ENCODE measurements at regions not wholly inside any gene's neighbourhood (a gene's known extent, or its start where the extent isn't known, plus 50 kb on each side); places are given as distances from the start of the nearest gene placed in this dataset.

- TF ChIP-seq PAX5 (IDR thresholded peaks at IDR 0.05; ENCODE audit: insufficient read depth, low read length, severe bottlenecking) (no peak), TAF1 (IDR thresholded peaks at IDR 0.05; ENCODE audit: low read depth, low read length) (no peak), POLR2AphosphoS5 (IDR thresholded peaks at IDR 0.05; ENCODE audit: low read depth, low read length) (no peak), POLR2A (IDR thresholded peaks at IDR 0.05; ENCODE audit: low read depth, low read length) (no peak), SPI1 (IDR thresholded peaks at IDR 0.05; ENCODE audit: low read depth, low read length) (no peak), POU2F2 (IDR thresholded peaks at IDR 0.05; ENCODE audit: low read depth, low read length) (no peak)
- FAIRE-seq = no peak
- no peak for DNase-seq (ENCODE audit: insufficient read length, low spot score)
These were observed 136.1 kb downstream of the TNFSF18 start for GRCh38 chr1:172914501-172915144.

- FAIRE-seq = no peak
These were observed 135.5 kb downstream of the TNFSF18 start for GRCh38 chr1:172915271-172915670.

GRCh38 chr1:172916116-172916515, 134.6 kb downstream of the TNFSF18 start:
- DNase-seq (ENCODE audit: insufficient read length, low spot score) = no peak
- FAIRE-seq = no peak
- no peak for TF ChIP-seq TAF1 (IDR thresholded peaks at IDR 0.05; ENCODE audit: low read depth, low read length)
- TF ChIP-seq SPI1 (IDR thresholded peaks at IDR 0.05; ENCODE audit: low read depth, low read length) = no peak
- TF ChIP-seq POLR2A (IDR thresholded peaks at IDR 0.05; ENCODE audit: low read depth, low read length) = no peak
- TF ChIP-seq POU2F2 (IDR thresholded peaks at IDR 0.05; ENCODE audit: low read depth, low read length) = no peak
- no peak for TF ChIP-seq PAX5 (IDR thresholded peaks at IDR 0.05; ENCODE audit: insufficient read depth, low read length, severe bottlenecking)
- TF ChIP-seq POLR2AphosphoS5 (IDR thresholded peaks at IDR 0.05; ENCODE audit: low read depth, low read length) = no peak

More at GRCh38 chr1:172915271-172915670, 135.5 kb downstream of the TNFSF18 start:
- no peak for TF ChIP-seq POLR2A (IDR thresholded peaks at IDR 0.05; ENCODE audit: low read depth, low read length)
- TF ChIP-seq SPI1 (IDR thresholded peaks at IDR 0.05; ENCODE audit: low read depth, low read length) = no peak
- no peak for TF ChIP-seq PAX5 (IDR thresholded peaks at IDR 0.05; ENCODE audit: insufficient read depth, low read length, severe bottlenecking)
- no peak for TF ChIP-seq POLR2AphosphoS5 (IDR thresholded peaks at IDR 0.05; ENCODE audit: low read depth, low read length)
- no peak for TF ChIP-seq POU2F2 (IDR thresholded peaks at IDR 0.05; ENCODE audit: low read depth, low read length)
- TF ChIP-seq TAF1 (IDR thresholded peaks at IDR 0.05; ENCODE audit: low read depth, low read length) = no peak
- no peak for DNase-seq (ENCODE audit: insufficient read length, low spot score)

DNA sequence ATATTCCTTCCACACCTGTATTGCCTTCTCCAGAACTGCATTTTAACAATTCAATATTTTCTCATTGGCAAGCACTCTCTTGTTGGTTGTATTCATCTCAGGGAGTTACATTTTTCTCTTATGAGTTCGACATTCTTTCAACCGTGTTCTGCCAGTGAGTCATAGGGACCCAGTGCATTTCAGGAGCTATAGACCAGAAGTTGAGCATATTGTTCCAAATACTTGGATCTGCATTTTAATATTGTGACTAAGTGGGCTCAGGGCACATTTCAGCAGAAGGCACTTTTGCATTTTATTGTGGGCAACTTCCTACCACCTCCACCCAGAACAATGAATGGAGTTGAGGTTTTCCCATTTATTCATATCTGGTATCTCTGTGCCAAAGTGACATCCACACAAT, 132.8 kb downstream of the TNFSF18 start:
- TF ChIP-seq TAF1 (IDR thresholded peaks at IDR 0.05; ENCODE audit: low read depth, low read length) (no peak), POU2F2 (IDR thresholded peaks at IDR 0.05; ENCODE audit: low read depth, low read length) (no peak), SPI1 (IDR thresholded peaks at IDR 0.05; ENCODE audit: low read depth, low read length) (no peak), PAX5 (IDR thresholded peaks at IDR 0.05; ENCODE audit: insufficient read depth, low read length, severe bottlenecking) (no peak), POLR2AphosphoS5 (IDR thresholded peaks at IDR 0.05; ENCODE audit: low read depth, low read length) (no peak), POLR2A (IDR thresholded peaks at IDR 0.05; ENCODE audit: low read depth, low read length) (no peak)
- no peak for FAIRE-seq
- no peak for DNase-seq (ENCODE audit: insufficient read length, low spot score)

DNA sequence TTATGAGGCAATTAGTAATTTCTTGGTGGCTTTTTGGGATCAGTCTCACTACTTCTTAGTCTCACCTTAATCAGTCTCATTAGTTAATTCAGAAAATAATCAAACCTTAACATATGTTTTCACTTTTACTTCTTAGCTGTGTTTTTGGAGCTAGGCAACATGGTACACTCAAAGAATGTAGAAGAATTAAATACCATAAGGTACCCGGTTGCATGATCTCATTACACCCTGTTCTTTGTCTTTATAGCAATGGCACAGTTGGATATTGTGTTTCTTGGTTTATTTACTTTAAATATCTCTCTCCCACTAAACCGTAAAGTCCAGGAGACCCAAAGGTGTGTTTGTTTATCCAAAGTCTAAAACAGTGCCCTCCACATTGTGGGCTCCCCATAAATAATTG, 132.3 kb downstream of the TNFSF18 start:
- DNase-seq (ENCODE audit: insufficient read length, low spot score) (no peak), FAIRE-seq (no peak)
- no peak for TF ChIP-seq TAF1 (IDR thresholded peaks at IDR 0.05; ENCODE audit: low read depth, low read length)
- TF ChIP-seq POLR2AphosphoS5 (IDR thresholded peaks at IDR 0.05; ENCODE audit: low read depth, low read length) = no peak
- no peak for TF ChIP-seq SPI1 (IDR thresholded peaks at IDR 0.05; ENCODE audit: low read depth, low read length)
- TF ChIP-seq POU2F2 (IDR thresholded peaks at IDR 0.05; ENCODE audit: low read depth, low read length) = no peak
- no peak for TF ChIP-seq PAX5 (IDR thresholded peaks at IDR 0.05; ENCODE audit: insufficient read depth, low read length, severe bottlenecking)

DNA sequence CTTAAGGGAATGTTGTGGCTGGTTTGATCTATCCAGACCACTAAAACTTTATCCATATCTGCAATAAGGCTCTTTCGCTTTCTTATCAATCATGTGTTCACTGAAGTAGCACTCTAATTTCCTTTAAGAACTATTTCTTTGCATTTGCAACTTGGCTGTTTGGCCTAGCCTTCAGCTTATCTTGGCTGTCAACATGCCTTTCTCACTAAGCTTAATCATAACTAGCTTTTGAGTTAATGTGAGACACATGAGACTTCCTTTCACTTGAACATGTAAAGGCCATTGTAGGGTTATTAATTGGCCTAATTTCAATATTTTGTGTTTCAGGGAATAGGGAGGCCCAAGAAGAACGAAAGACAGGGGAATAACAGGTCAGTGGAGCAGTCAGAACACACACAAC, 124.7 kb downstream of the TNFSF18 start:
- DNase-seq (ENCODE audit: insufficient read length, low spot score) = no peak
- FAIRE-seq = no peak
- TF ChIP-seq PAX5 (IDR thresholded peaks at IDR 0.05; ENCODE audit: insufficient read depth, low read length, severe bottlenecking) (no peak), POLR2A (IDR thresholded peaks at IDR 0.05; ENCODE audit: low read depth, low read length) (no peak), TAF1 (IDR thresholded peaks at IDR 0.05; ENCODE audit: low read depth, low read length) (no peak), POLR2AphosphoS5 (IDR thresholded peaks at IDR 0.05; ENCODE audit: low read depth, low read length) (no peak), POU2F2 (IDR thresholded peaks at IDR 0.05; ENCODE audit: low read depth, low read length) (no peak), SPI1 (IDR thresholded peaks at IDR 0.05; ENCODE audit: low read depth, low read length) (no peak)

DNA sequence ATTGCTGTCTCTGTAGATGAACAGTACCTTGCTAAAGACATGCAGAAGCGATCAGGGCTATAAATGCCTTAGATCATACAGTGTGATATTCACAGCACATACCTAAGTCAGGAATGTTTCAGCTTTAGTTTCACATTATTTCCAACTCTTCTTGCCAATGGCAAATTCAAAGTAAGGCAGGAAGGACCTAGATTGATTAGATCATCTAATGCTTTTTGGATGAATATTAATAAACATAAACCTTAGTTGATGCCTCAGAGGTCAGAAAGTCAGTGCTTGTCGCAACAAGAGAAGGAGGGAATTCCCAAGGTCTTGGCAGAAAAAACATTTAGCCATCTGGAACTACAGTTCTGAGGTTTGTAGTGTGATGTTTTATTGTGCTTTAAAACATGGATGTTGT, 122.3 kb downstream of the TNFSF18 start:
- no peak for DNase-seq (ENCODE audit: insufficient read length, low spot score)
- FAIRE-seq = no peak
- no peak for TF ChIP-seq POLR2AphosphoS5 (IDR thresholded peaks at IDR 0.05; ENCODE audit: low read depth, low read length)
- no peak for TF ChIP-seq POU2F2 (IDR thresholded peaks at IDR 0.05; ENCODE audit: low read depth, low read length)
- no peak for TF ChIP-seq TAF1 (IDR thresholded peaks at IDR 0.05; ENCODE audit: low read depth, low read length)
- no peak for TF ChIP-seq POLR2A (IDR thresholded peaks at IDR 0.05; ENCODE audit: low read depth, low read length)
- no peak for TF ChIP-seq SPI1 (IDR thresholded peaks at IDR 0.05; ENCODE audit: low read depth, low read length)
- no peak for TF ChIP-seq PAX5 (IDR thresholded peaks at IDR 0.05; ENCODE audit: insufficient read depth, low read length, severe bottlenecking)

DNA sequence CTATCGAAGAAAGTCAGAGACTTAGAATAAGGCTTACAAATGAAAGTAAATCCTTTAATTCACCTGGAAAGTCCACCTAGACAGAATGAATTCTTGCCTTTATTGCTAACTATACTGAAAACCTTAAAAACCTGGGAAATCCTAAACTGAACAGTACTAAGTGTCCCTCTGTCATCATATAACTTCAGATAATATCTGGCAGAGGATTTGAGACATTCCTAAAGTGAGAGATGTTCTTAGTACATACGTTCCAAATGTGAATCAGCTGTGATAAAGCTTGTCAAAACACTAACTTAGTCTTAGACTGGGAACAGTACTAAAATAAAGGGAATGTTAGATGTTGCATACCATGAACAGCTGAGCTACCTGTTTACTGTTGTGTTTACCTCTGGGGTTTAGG, 121.7 kb downstream of the TNFSF18 start:
- no peak for FAIRE-seq
- TF ChIP-seq SPI1 (IDR thresholded peaks at IDR 0.05; ENCODE audit: low read depth, low read length) (no peak), POLR2AphosphoS5 (IDR thresholded peaks at IDR 0.05; ENCODE audit: low read depth, low read length) (no peak)
- DNase-seq (ENCODE audit: insufficient read length, low spot score) = no peak

GRCh38 chr1:172930142-172930541, 120.6 kb downstream of the TNFSF18 start:
- TF ChIP-seq POU2F2 (IDR thresholded peaks at IDR 0.05; ENCODE audit: low read depth, low read length) (no peak), SPI1 (IDR thresholded peaks at IDR 0.05; ENCODE audit: low read depth, low read length) (no peak), TAF1 (IDR thresholded peaks at IDR 0.05; ENCODE audit: low read depth, low read length) (no peak), POLR2AphosphoS5 (IDR thresholded peaks at IDR 0.05; ENCODE audit: low read depth, low read length) (no peak)
- DNase-seq (ENCODE audit: insufficient read length, low spot score) = no peak
- FAIRE-seq = no peak

- TF ChIP-seq POLR2AphosphoS5 (IDR thresholded peaks at IDR 0.05; ENCODE audit: low read depth, low read length) = no peak
- TF ChIP-seq POU2F2 (IDR thresholded peaks at IDR 0.05; ENCODE audit: low read depth, low read length) = no peak
- TF ChIP-seq POLR2A (IDR thresholded peaks at IDR 0.05; ENCODE audit: low read depth, low read length) = no peak
- no peak for TF ChIP-seq SPI1 (IDR thresholded peaks at IDR 0.05; ENCODE audit: low read depth, low read length)
- no peak for TF ChIP-seq PAX5 (IDR thresholded peaks at IDR 0.05; ENCODE audit: insufficient read depth, low read length, severe bottlenecking)
- TF ChIP-seq TAF1 (IDR thresholded peaks at IDR 0.05; ENCODE audit: low read depth, low read length) = no peak
- FAIRE-seq (no peak), DNase-seq (ENCODE audit: insufficient read length, low spot score) (no peak)
These were observed 119.4 kb downstream of the TNFSF18 start for GRCh38 chr1:172931340-172931739.
